Esophagus muscularis mucosa (tissue), 4 donors: ENCODE measurements at regions not wholly inside any gene's neighbourhood (a gene's known extent, or its start where the extent isn't known, plus 50 kb on each side); places are given as distances from the start of the nearest gene placed in this dataset.

Experiments used
- DNase-seq: peaks from one replicate; pipeline ENCODE4 v3.0.0-alpha.2; 2017; ENCODE audit errors: extremely low spot score
- H3K27ac ChIP-seq, 4 donors: fragments of 200-600 bp; sonication (generic); replicated peaks in 1 of 4; 1 replicate in 3 of 4; 2 replicates in 1 of 4; pipeline ENCODE4 v1.5.1; 2016 to 2019; ENCODE audit warnings: mild to moderate bottlenecking in 1 of 4
- H3K27me3 ChIP-seq, 4 donors: fragments of 200-600 bp; sonication (generic); one replicate each; pipeline versions ENCODE4 v1.5.1 to v1.6.0; 2016 to 2019
- H3K36me3 ChIP-seq, 4 donors: fragments of 200-600 bp; sonication (generic); one replicate each; pipeline ENCODE4 v1.5.1; 2016 to 2019
- H3K4me1 ChIP-seq, 4 donors: fragments of 200-600 bp; sonication (generic); one replicate each; pipeline ENCODE4 v1.5.1; 2016 to 2019
- H3K4me3 ChIP-seq, 4 donors: fragments of 200-600 bp; sonication (generic); 1 replicate in 2 of 4; 2 replicates in 2 of 4; pipeline ENCODE4 v1.5.1; 2016 to 2019; ENCODE audit warnings: mild to moderate bottlenecking in 4 of 4, moderate library complexity in 1 of 4
- H3K9me3 ChIP-seq, 4 donors: fragments of 200-600 bp; sonication (generic); 1 replicate in 3 of 4; 2 replicates in 1 of 4; pipeline ENCODE4 v1.5.1; 2016 to 2019
- CTCF ChIP-seq, 3 experiments: fragments of 200-600 bp in 2 of 3; fragments of 450-650 bp in 1 of 3; sonication (generic) in 2 of 3; IDR thresholded peaks; one replicate each; pipeline ENCODE4 v1.5.1; 2017 to 2019; ENCODE audit warnings: antibody characterized with exemption in 3 of 3, mild to moderate bottlenecking in 2 of 3, moderate library complexity in 1 of 3
- EP300 ChIP-seq: sonication (generic); formaldehyde crosslinking; IDR thresholded peaks from one replicate; pipeline ENCODE4 v1.6.1; 2017; ENCODE audit warnings: antibody characterized with exemption
- POLR2A ChIP-seq: fragments of 450-650 bp; IDR thresholded peaks from one replicate; pipeline ENCODE4 v1.6.1; 2017; ENCODE audit warnings: antibody characterized with exemption, moderate library complexity, mild to moderate bottlenecking, low read depth
- POLR2AphosphoS5 ChIP-seq, 2 donors: sonication (generic); formaldehyde crosslinking; IDR thresholded peaks; one replicate each; pipeline ENCODE4 v1.6.1; 2017; ENCODE audit warnings: antibody characterized with exemption in 2 of 2
- WGBS: methylation state at CpG from one replicate; pipeline ENCODE4 v1.1.5; 2018; 5-methylcytosine and 5-hydroxymethylcytosine counted together
- intact Hi-C: fragments of 100-400 bp; cut with DNase I; formaldehyde crosslinking; loops from one replicate; pipeline ENCODE4 v1.15.1; 2023

DNA sequence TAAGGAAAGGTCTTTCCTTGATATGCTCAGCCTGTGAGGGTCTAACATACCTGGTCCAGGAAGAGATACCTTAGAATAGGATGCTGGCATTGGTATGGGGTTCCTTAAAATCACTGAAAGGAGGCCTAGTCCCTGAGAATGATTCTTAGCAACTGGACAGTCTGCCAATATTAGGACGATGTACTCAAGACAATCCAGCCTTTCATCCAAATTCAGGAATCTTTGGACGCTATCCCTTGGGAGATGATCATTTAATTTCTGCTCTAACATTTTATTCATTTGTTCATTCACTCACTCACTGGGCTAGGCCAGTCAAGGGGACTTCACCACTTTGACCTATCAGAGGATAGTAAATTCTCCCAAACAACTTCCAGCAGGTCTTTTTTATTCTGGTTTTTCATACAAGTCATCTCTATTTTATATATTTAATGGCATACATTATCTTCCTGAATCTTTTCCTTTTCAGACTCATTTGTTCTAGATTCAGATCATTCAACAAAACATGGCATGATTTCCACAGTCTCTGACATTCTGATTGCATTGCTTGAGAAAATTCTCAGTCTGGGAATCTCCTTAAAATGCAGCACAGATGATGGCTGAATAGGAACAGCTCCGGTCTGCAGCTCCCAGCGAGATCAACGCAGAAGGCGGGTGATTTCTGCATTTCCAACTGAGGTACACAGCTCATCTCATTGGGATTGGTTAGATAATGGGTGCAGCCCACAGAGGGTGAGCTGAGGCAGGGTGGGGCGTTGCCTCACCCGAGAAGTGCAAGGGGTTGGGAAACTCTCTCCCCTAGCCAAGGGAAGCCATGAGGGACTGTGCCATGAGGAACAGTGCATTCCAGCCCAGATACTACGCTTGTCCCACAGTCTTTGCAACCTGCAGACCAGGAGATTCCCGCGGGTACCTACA is 118.0 kb upstream of the PRICKLE1 start:
- no peak overlapping the region for H3K4me3 ChIP-seq
- no peaks in the 10 kb centered on the region for H3K36me3 ChIP-seq
- no peaks in the 10 kb centered on the region for H3K27me3 ChIP-seq
- intact Hi-C loops = no loop called here
- H3K9me3 ChIP-seq = no peaks in the 10 kb centered on the region
- H3K4me1 ChIP-seq = peaks cover 0 to 12% (median 4%) of the 10 kb centered on the region in 4 donors
- DNase-seq = no peak
- no peak overlapping the region for H3K27ac ChIP-seq
- TF ChIP-seq EP300 = no peak
- TF ChIP-seq CTCF (IDR thresholded peaks at IDR 0.05) = no peak
- no peak for TF ChIP-seq POLR2A
- TF ChIP-seq POLR2AphosphoS5 (IDR thresholded peaks at IDR 0.05) = no peak
- 90% methylated on average over 9 of the region's 11 CpGs for WGBS

DNA sequence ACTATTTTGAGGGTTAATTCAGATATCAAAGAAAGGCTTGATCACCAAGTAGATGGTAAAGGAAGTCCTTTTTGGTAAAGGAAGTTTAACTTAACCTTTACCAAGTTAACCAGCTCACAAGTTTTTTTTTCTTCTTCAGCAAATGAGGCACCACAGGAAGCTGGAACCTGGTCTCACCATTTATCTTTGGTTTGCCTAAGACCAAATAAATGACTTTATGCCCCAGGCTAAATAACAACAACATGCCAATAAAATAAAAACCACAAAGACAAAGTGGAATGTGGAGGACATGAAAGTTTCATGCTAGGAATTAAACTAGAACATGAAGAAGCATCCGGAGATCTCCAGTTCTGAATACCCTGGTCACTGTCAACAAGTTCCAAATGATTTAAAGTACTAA is 116.8 kb upstream of the PRICKLE1 start:
- 80% methylated on average over 1 of the region's 1 CpG for WGBS
- intact Hi-C loops = no loop called here
- H3K27ac ChIP-seq = peak overlapping the region in 3 of 4 donors; percentile 3 to 23 (median 8)

GRCh38 chr12:42705863-42706262 is 116.3 kb upstream of the PRICKLE1 start:
- intact Hi-C loops = no loop called here
- WGBS = 29% methylated on average over 4 of the region's 4 CpGs
- no peak for DNase-seq
- Histone ChIP-seq H3K27ac (peak overlapping the region in 3 of 4 donors; percentile 3 to 23 (median 8)), H3K36me3 (no peaks in the 10 kb centered on the region), H3K4me1 (peaks cover 0 to 12% (median 4%) of the 10 kb centered on the region in 4 donors), H3K4me3 (no peak overlapping the region), H3K27me3 (no peaks in the 10 kb centered on the region), H3K9me3 (no peaks in the 10 kb centered on the region)
- TF ChIP-seq EP300 (no peak), POLR2AphosphoS5 (IDR thresholded peaks at IDR 0.05) (peak; percentile 44 to 57)

More for the DNA sequence above, 116.8 kb upstream of the PRICKLE1 start:
- H3K36me3 ChIP-seq = no peaks in the 10 kb centered on the region
- no peak for DNase-seq
- no peaks in the 10 kb centered on the region for H3K9me3 ChIP-seq
- TF ChIP-seq EP300 (no peak), POLR2A (no peak), CTCF (IDR thresholded peaks at IDR 0.05) (no peak), POLR2AphosphoS5 (IDR thresholded peaks at IDR 0.05) (no peak)
- H3K4me1 ChIP-seq = peaks cover 0 to 12% (median 4%) of the 10 kb centered on the region in 4 donors
- no peaks in the 10 kb centered on the region for H3K27me3 ChIP-seq
- H3K4me3 ChIP-seq = no peak overlapping the region

- Histone ChIP-seq H3K4me1 (peaks cover 0 to 12% (median 4%) of the 10 kb centered on the region in 4 donors), H3K27me3 (no peaks in the 10 kb centered on the region), H3K9me3 (no peaks in the 10 kb centered on the region), H3K4me3 (no peak overlapping the region), H3K27ac (no peak overlapping the region), H3K36me3 (no peaks in the 10 kb centered on the region)
- intact Hi-C loops = no loop called here
- TF ChIP-seq EP300 = no peak
- 75% methylated on average over 2 of the region's 2 CpGs for WGBS
- DNase-seq = no peak
Observed at GRCh38 chr12:42704810-42705401, 115.4 kb upstream of the PRICKLE1 start.

- H3K9me3 ChIP-seq = no peaks in the 10 kb centered on the region
- H3K4me1 ChIP-seq = peaks cover 0 to 12% (median 4%) of the 10 kb centered on the region in 4 donors
- DNase-seq = no peak
- TF ChIP-seq POLR2AphosphoS5 (IDR thresholded peaks at IDR 0.05) = no peak
- no peak for TF ChIP-seq POLR2A
- TF ChIP-seq CTCF (IDR thresholded peaks at IDR 0.05) = no peak
- no peak for TF ChIP-seq EP300
- no peaks in the 10 kb centered on the region for H3K27me3 ChIP-seq
- intact Hi-C loops = no loop called here
- no peak overlapping the region for H3K4me3 ChIP-seq
- H3K36me3 ChIP-seq = no peaks in the 10 kb centered on the region
- H3K27ac ChIP-seq = peak overlapping the region in 1 of 4 donors; percentile 0
Observed at GRCh38 chr12:42704340-42704739, 114.8 kb upstream of the PRICKLE1 start.
